Keratinocyte (primary cell): ENCODE measurements at regions not wholly inside any gene's neighbourhood (a gene's known extent, or its start where the extent isn't known, plus 50 kb on each side); places are given as distances from the start of the nearest gene placed in this dataset.
"Not testable (repeated sequence)": the region's sequence is repeated elsewhere in the genome, so short reads cannot be mapped to it uniquely, and the experiment has no call there.

Source experiments
- CTCF ChIP-seq, 3 experiments: IDR thresholded peaks in 1 of 3; conservative IDR thresholded peaks in 1 of 3; optimal IDR thresholded peaks in 1 of 3; 2 replicates in 2 of 3; 3 replicates in 1 of 3; pipeline versions ENCODE3 to v1.5.1; 2011; ENCODE audit warnings: low read length in 3 of 3, mild to moderate bottlenecking in 3 of 3, moderate library complexity in 2 of 3, control low read depth in 1 of 3, inconsistent platforms in 1 of 3; ENCODE audit not compliant: insufficient read depth in 2 of 3; ENCODE audit errors: extremely low read depth in 1 of 3
- EZH2 ChIP-seq: IDR thresholded peaks from one replicate; pipeline ENCODE4 v1.6.1; 2012; ENCODE audit warnings: inconsistent platforms, mild to moderate bottlenecking, low read length, moderate library complexity

DNA sequence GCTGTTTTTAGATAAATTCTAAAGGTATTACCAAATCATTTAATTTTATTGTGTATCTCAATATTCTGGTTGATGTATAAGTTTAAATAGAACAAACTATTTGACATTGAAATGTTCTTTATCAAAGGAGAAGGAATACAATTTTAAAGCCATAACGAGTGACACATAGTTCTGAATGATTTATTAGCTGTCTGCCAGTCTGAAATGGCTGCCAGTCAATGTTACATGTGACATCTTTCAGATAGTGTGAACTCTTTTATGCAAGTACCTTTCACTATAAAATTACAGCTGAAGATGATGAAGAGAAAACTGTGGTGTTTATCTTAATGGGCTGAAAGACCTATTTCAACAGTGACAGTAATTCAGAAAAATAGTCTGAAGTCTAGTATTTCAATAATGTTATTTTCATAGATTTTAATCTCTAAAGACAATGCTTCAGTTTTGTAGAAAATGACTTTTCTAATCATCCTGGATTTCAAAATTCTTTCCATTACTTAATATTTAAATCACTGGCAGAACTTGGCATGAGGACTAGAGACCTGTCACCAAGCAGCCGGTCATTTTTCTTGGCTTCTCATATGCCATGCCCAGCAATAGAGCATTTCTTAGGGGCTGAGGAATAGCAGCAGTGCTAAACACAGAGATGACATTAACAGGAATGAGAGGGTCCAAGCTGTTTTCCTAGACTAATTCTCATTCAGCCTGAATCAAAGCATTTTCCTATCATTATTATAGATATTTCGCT, 178.5 kb upstream of the C1QTNF3 start:
- not testable (repeated sequence) for TF ChIP-seq EZH2; CTCF (optimal IDR thresholded peaks at IDR 0.05 in 1 of 3, IDR thresholded peaks at IDR 0.05 in 1 of 3, conservative IDR thresholded peaks at IDR 0.05 in 1 of 3; ENCODE audit: extremely low read depth in 1 of 3, insufficient read depth in 2 of 3, low read length in 3 of 3)
